Ascending aorta (tissue), 2 donors: ENCODE measurements at regions not wholly inside any gene's neighbourhood (a gene's known extent, or its start where the extent isn't known, plus 50 kb on each side); places are given as distances from the start of the nearest gene placed in this dataset.
"Not testable (repeated sequence)": the region's sequence is repeated elsewhere in the genome, so short reads cannot be mapped to it uniquely, and the experiment has no call there.

Experiments used
- DNase-seq, 2 donors: peaks; one replicate each; pipeline ENCODE4 v3.0.0-alpha.2; 2019; ENCODE audit warnings: low spot score in 2 of 2
- H3K27ac ChIP-seq, 2 donors: fragments of 200-600 bp; sonication (generic); one replicate each; pipeline ENCODE4 v1.5.1; 2016 to 2017; ENCODE audit warnings: mild to moderate bottlenecking in 1 of 2
- H3K27me3 ChIP-seq: fragments of 200-600 bp; sonication (generic); one replicate; pipeline ENCODE4 v1.5.1; 2017
- H3K36me3 ChIP-seq, 2 donors: fragments of 200-600 bp; sonication (generic); one replicate each; pipeline ENCODE4 v1.5.1; 2016
- H3K4me1 ChIP-seq, 2 donors: fragments of 200-600 bp; sonication (generic); one replicate each; pipeline ENCODE4 v1.5.1; 2016 to 2017; ENCODE audit warnings: mild to moderate bottlenecking in 1 of 2
- H3K4me3 ChIP-seq, 2 donors: fragments of 200-600 bp; sonication (generic); one replicate each; pipeline ENCODE4 v1.5.1; 2016 to 2017; ENCODE audit warnings: mild to moderate bottlenecking in 1 of 2
- H3K9me3 ChIP-seq, 2 donors: fragments of 200-600 bp; sonication (generic); one replicate each; pipeline ENCODE4 v1.5.1; 2016
- intact Hi-C: fragments of 100-400 bp; cut with DNase I; formaldehyde crosslinking; loops from one replicate; pipeline ENCODE4 v1.15.1; 2023
- TF ChIP-seq, protein P1 (sequence below), 3 experiments: fragments of 200-600 bp in 2 of 3; fragments of 450-650 bp in 1 of 3; sonication (generic) in 2 of 3; IDR thresholded peaks; one replicate each; pipeline ENCODE4 v1.5.1; 2016 to 2019; ENCODE audit warnings: antibody characterized with exemption in 3 of 3, mild to moderate bottlenecking in 1 of 3, moderate library complexity in 1 of 3

DNA sequence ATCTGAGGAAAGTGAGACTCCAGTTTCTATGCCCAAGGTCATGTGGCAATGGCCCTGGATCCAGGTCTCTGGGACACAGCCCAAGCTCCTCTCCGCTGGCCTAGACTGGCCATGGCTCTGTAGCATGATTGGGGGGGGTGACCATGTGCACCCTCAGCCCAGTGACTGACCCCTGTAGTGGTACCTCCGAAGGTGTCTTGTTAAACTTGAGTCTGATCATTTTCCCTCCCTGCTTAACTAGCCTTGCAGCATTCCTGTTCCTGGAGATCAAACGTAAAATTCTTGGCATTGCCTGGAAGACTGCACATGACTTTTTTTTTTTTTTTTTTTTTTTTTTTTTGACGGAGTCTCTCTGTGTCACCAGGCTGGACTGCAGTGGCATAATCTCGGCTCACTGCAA lies 1116.0 kb downstream of the TBC1D22A start:
- TF ChIP-seq, protein P1, sequence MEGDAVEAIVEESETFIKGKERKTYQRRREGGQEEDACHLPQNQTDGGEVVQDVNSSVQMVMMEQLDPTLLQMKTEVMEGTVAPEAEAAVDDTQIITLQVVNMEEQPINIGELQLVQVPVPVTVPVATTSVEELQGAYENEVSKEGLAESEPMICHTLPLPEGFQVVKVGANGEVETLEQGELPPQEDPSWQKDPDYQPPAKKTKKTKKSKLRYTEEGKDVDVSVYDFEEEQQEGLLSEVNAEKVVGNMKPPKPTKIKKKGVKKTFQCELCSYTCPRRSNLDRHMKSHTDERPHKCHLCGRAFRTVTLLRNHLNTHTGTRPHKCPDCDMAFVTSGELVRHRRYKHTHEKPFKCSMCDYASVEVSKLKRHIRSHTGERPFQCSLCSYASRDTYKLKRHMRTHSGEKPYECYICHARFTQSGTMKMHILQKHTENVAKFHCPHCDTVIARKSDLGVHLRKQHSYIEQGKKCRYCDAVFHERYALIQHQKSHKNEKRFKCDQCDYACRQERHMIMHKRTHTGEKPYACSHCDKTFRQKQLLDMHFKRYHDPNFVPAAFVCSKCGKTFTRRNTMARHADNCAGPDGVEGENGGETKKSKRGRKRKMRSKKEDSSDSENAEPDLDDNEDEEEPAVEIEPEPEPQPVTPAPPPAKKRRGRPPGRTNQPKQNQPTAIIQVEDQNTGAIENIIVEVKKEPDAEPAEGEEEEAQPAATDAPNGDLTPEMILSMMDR (IDR thresholded peaks at IDR 0.05): no peak
- H3K27me3 ChIP-seq: no peaks in the 10 kb centered on the region
- no peak overlapping the region for H3K27ac ChIP-seq
- H3K36me3 ChIP-seq: no peaks in the 10 kb centered on the region
- intact Hi-C loops: no loop called here
- no peak overlapping the region for H3K4me3 ChIP-seq
- no peak for DNase-seq
- no peaks in the 10 kb centered on the region for H3K4me1 ChIP-seq
- no peaks in the 10 kb centered on the region for H3K9me3 ChIP-seq

- intact Hi-C loops: no loop called here
- no peak for DNase-seq
- TF ChIP-seq, protein P1 (IDR thresholded peaks at IDR 0.05): no peak
Measured at GRCh38 chr22:47872761-47873535, 1110.5 kb downstream of the TBC1D22A start.

GRCh38 chr22:47865626-47866025 lies 1103.2 kb downstream of the TBC1D22A start:
- H3K9me3 ChIP-seq: no peaks in the 10 kb centered on the region
- H3K36me3 ChIP-seq: no peaks in the 10 kb centered on the region
- TF ChIP-seq, protein P1 (IDR thresholded peaks at IDR 0.05): no peak
- no peak overlapping the region for H3K27ac ChIP-seq
- DNase-seq: no peak
- no peaks in the 10 kb centered on the region for H3K27me3 ChIP-seq
- H3K4me3 ChIP-seq: no peak overlapping the region
- intact Hi-C loops: no loop called here
- H3K4me1 ChIP-seq: no peaks in the 10 kb centered on the region

More at GRCh38 chr22:47872761-47873535, 1110.5 kb downstream of the TBC1D22A start:
- Histone ChIP-seq H3K36me3 (no peaks in the 10 kb centered on the region), H3K9me3 (no peaks in the 10 kb centered on the region), H3K27ac (no peak overlapping the region), H3K27me3 (no peaks in the 10 kb centered on the region), H3K4me3 (no peak overlapping the region), H3K4me1 (no peaks in the 10 kb centered on the region)

DNA sequence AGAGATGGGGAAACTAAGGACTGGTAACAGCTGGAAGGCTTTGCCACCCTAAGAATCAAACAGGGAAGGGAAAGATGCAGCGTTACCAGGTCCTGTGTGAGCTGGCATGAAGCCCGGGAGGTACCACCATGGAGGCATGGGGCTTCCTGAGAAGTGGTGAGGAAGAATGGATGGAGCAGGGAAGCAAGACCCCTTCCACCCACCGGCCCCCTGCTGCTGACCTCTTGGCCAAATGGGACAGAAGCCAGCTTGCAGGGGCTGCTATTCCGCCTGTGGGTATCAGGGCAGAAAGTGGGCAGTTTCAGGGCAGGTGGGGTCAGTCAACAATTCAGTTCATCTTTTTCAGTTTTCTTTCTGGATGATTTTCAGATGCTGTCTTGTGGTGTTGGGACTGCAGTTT lies 1099.9 kb downstream of the TBC1D22A start:
- TF ChIP-seq, protein P1 (IDR thresholded peaks at IDR 0.05): no peak
- DNase-seq: no peak
- no peak overlapping the region for H3K27ac ChIP-seq
- no peaks in the 10 kb centered on the region for H3K27me3 ChIP-seq
- H3K9me3 ChIP-seq: no peaks in the 10 kb centered on the region
- intact Hi-C loops: no loop called here
- no peaks in the 10 kb centered on the region for H3K36me3 ChIP-seq
- no peak overlapping the region for H3K4me3 ChIP-seq
- H3K4me1 ChIP-seq: no peaks in the 10 kb centered on the region

DNA sequence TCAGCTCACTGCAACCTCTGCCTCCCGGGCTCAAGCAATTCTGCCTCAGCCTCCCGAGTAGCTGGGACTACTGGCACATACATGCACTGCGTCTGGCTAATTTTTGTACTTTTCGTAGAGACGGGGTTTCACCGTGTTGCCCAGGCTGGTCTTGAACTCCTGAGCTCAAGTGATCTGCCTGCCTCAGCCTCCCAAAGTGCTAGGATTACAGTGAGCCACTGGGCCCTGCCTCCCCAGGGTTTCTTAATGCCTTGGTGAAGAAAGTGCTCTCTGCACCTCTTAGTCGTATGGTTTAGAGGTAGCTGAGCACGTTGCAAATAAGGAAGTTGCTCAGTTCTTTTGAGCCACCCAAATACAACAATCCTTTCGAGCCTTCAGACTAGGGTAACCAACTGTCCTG lies 1098.5 kb downstream of the TBC1D22A start:
- H3K4me1 ChIP-seq, DNase-seq, H3K27me3 ChIP-seq, H3K9me3 ChIP-seq, H3K36me3 ChIP-seq, intact Hi-C loops, H3K4me3 ChIP-seq, H3K27ac ChIP-seq: not testable (repeated sequence)

DNA sequence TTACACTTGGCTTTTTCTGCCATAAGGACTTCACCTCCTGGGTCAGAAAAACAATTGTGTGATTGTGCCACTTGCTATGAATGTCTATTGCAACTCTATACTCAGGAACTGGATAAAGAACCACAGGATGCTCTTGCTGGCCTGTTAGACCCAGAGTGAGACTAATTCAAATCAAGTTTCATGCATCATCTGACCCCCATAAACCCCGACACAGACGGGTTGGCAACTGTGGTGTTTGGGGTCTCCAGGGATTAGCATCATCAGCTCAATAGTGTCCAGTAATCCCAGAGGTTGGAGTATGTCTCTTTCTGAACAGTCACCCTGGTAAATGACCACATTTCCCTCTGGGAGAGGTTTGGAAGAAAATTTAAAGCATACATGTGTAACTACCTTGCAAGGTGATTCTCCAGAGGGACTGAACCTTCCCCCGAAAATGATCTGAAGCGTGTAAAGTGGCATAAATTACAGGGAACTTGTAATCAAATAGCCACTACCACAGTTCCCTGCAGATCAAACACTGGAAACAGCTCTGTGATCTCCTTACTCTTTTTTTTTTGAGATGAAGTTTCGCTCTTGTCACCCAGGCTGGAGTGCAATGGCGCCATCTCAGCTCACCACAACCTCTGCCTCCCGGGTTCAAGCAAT lies 1097.6 kb downstream of the TBC1D22A start:
- no peaks in the 10 kb centered on the region for H3K4me1 ChIP-seq
- H3K27me3 ChIP-seq: no peaks in the 10 kb centered on the region
- no peak overlapping the region for H3K27ac ChIP-seq
- intact Hi-C loops: no loop called here
- H3K36me3 ChIP-seq: no peaks in the 10 kb centered on the region
- no peak for DNase-seq
- no peaks in the 10 kb centered on the region for H3K9me3 ChIP-seq
- no peak overlapping the region for H3K4me3 ChIP-seq
- TF ChIP-seq, protein P1 (IDR thresholded peaks at IDR 0.05): no peak
